K562 (cell line): ENCODE measurements at regions not wholly inside any gene's neighbourhood (a gene's known extent, or its start where the extent isn't known, plus 50 kb on each side); places are given as distances from the start of the nearest gene placed in this dataset.

Experiments
- ATAC-seq: fragments of 200-7000 bp; cut with Tn5 transposase; 3 replicates; pipeline ENCODE4 v1.9.1; 2020; ENCODE audit warnings: moderate library complexity
- BruUV-seq: library from RNA; stranded (reverse); fragments of 400-500 nt; replicated peaks from 2 replicates; lab custom pipeline; 2021; lab: Mats Ljungman, UMichigan
- CTCF ChIA-PET: fragments of 300-600 bp; formaldehyde crosslinking; extraction: SDS; loops from one replicate; lab custom pipeline; 2021; ENCODE audit warnings: low intra/inter-chr PET ratio; lab: Yijun Ruan, JAX
- POLR2A ChIA-PET: fragments of 300-600, 350-650 bp; sonication (Branson Sonifier 250); formaldehyde crosslinking; extraction: SDS; loops from one replicate; lab custom pipeline; 2021; ENCODE audit warnings: antibody characterized with exemption, inconsistent platforms; lab: Yijun Ruan, JAX
- DNase-seq, 4 experiments: peaks; one replicate each; pipeline versions ENCODE4 v3.0.0 to v3.0.0-alpha.2; 2011 to 2018; ENCODE audit warnings: low spot score in 3 of 4, mixed read lengths in 3 of 4; ENCODE audit errors: extremely low read depth in 1 of 4
- FAIRE-seq: peaks from 2 replicates; lab custom pipeline; 2011; peaks lifted over from hg19 to GRCh38; lab: Jason Lieb, UNC
- H2AFZ ChIP-seq: 2 replicates; pipeline ENCODE4 v1.6.0; 2011; ENCODE audit warnings: low read depth, low read length, control low read depth, inconsistent platforms
- H3K27ac ChIP-seq: fragments of 200-600 bp; 3 replicates; pipeline ENCODE4 v1.8.0; 2011; ENCODE audit warnings: low read depth, mild to moderate bottlenecking, control low read depth, inconsistent platforms, low read length, moderate library complexity, mixed read lengths; ENCODE audit errors: extremely low read depth
- H3K27me3 ChIP-seq, 2 experiments: fragments of 300-600 bp in 1 of 2; 2 replicates in 1 of 2; 3 replicates in 1 of 2; pipeline versions ENCODE4 v1.6.0 to v1.8.0; 2011; ENCODE audit warnings: inconsistent platforms in 2 of 2, low read length in 2 of 2, mild to moderate bottlenecking in 1 of 2, mixed read lengths in 1 of 2, moderate library complexity in 1 of 2; ENCODE audit not compliant: control insufficient read depth in 2 of 2, insufficient read depth in 2 of 2
- H3K36me3 ChIP-seq: fragments of 300-600 bp; 3 replicates; pipeline ENCODE4 v1.8.0; 2011; ENCODE audit warnings: mild to moderate bottlenecking, low read length, inconsistent platforms; ENCODE audit not compliant: control insufficient read depth, insufficient read depth
- H3K4me1 ChIP-seq, 2 experiments: fragments of 200-600 bp in 1 of 2; replicated peaks in 1 of 2; 2 replicates in 1 of 2; 3 replicates in 1 of 2; pipeline versions ENCODE4 v1.5.1 to v1.8.0; 2011; ENCODE audit warnings: inconsistent platforms in 2 of 2, low read length in 2 of 2, mild to moderate bottlenecking in 1 of 2, mixed read lengths in 1 of 2, moderate library complexity in 1 of 2; ENCODE audit not compliant: control insufficient read depth in 2 of 2, insufficient read depth in 2 of 2
- H3K4me2 ChIP-seq: 2 replicates; pipeline ENCODE4 v1.6.1; 2011; ENCODE audit warnings: low read length, control low read depth, inconsistent platforms, mixed read lengths; ENCODE audit not compliant: insufficient read depth
- H3K4me3 ChIP-seq: fragments of 200-600 bp; sonication (generic), shearing (Covaris generic); 2 replicates; pipeline ENCODE4 v1.5.1; 2016; ENCODE audit warnings: control low read depth, inconsistent platforms
- H3K79me2 ChIP-seq: fragments of 200-600 bp; 3 replicates; pipeline ENCODE4 v1.8.0; 2011; ENCODE audit warnings: low read length, inconsistent platforms; ENCODE audit not compliant: control insufficient read depth, insufficient read depth
- H3K9ac ChIP-seq, 2 experiments: 2 replicates each; pipeline versions ENCODE4 v1.6.0 to v1.6.1; 2011; ENCODE audit warnings: low read depth in 2 of 2, low read length in 2 of 2, control low read depth in 1 of 2, inconsistent platforms in 1 of 2, mild to moderate bottlenecking in 1 of 2, mixed read lengths in 1 of 2; ENCODE audit not compliant: insufficient read depth in 1 of 2
- H3K9me1 ChIP-seq: one replicate; pipeline ENCODE4 v1.6.0; 2011; ENCODE audit warnings: inconsistent platforms, mild to moderate bottlenecking, low read length, moderate library complexity; ENCODE audit not compliant: control insufficient read depth, insufficient read depth
- H3K9me3 ChIP-seq: replicated peaks from 2 replicates; pipeline ENCODE4 v1.5.1; 2011; ENCODE audit warnings: low read depth, low read length, inconsistent platforms; ENCODE audit not compliant: control insufficient read depth, insufficient read depth
- H4K20me1 ChIP-seq: replicated peaks from 2 replicates; pipeline ENCODE4 v1.6.1; 2011; ENCODE audit warnings: low read length, inconsistent platforms, mixed read lengths; ENCODE audit not compliant: control insufficient read depth, insufficient read depth
- CBFB ChIP-seq: sonication (generic); formaldehyde crosslinking; IDR thresholded peaks from 2 replicates; pipeline ENCODE4 v1.4.0; 2020; ENCODE audit warnings: mild to moderate bottlenecking, missing genetic modification reagents
- ZKSCAN1 ChIP-seq: fragments of 150-350 bp; IDR thresholded peaks from 2 replicates; pipeline ENCODE4 v1.6.1; 2016; ENCODE audit warnings: low read depth, low read length
- ZNF707 ChIP-seq: fragments of 250-450 bp; sonication (Bioruptor Pico); conservative IDR thresholded peaks from 2 replicates; pipeline ENCODE4 v1.8.0; 2022; ENCODE audit warnings: inconsistent platforms, mild to moderate bottlenecking, moderate library complexity
- WGBS: fragments of 100-300 bp; shearing (Covaris generic); methylation state at CpG from one replicate; pipeline ENCODE4 v1.1.6; 2016; ENCODE audit warnings: low coverage, mixed read lengths; ENCODE audit not compliant: insufficient coverage; ENCODE audit errors: missing lambda C conversion rate; 5-methylcytosine and 5-hydroxymethylcytosine counted together
- in situ Hi-C: fragments of 300-500 bp; cut with MboI; formaldehyde crosslinking; loops from 4 replicates; pipeline ENCODE4 v1.15.0; 2018; ENCODE audit warnings: inconsistent platforms, mixed read lengths
- intact Hi-C: fragments of 100-400 bp; cut with micrococcal nuclease; formaldehyde crosslinking; loops from 2 replicates; pipeline ENCODE4 v1.14.2; 2022
- TF ChIP-seq, protein P1 (sequence below): fragments of 250-450 bp; sonication (Bioruptor Pico); IDR thresholded peaks from 2 replicates; pipeline ENCODE4 v1.8.0; 2022; ENCODE audit warnings: moderate library complexity, mild to moderate bottlenecking, inconsistent platforms
- TF ChIP-seq, protein P2 (sequence below): IDR thresholded peaks from 2 replicates; pipeline ENCODE4 v1.6.1; 2011; ENCODE audit warnings: borderline replicate concordance, low read depth, mild to moderate bottlenecking, moderate library complexity, low read length; ENCODE audit not compliant: insufficient read depth, poor library complexity, severe bottlenecking

DNA sequence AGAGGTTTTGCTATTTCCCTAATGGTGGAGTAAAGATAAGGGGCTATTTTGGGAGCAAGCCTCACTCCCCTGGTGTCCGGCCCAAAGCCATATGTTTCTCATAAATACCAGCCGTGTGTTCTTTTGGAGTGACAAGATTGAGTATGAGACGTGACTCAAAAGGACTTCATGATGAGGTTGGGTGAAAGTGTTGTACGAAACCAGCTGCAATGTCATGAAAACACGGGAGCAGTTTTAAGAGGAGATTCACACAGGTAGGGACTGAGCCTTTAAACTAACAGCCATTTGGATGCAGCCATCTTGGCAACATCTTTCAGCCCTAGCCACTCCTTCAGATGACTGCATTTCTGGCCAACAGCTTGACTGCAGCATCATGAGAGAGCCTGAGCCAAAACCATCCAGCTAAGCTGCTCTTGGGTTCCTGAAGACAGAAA, 532.3 kb upstream of the USP24 start:
- Histone ChIP-seq H3K9me3 (no peaks in the 10 kb centered on the region), H3K4me3 (no peak overlapping the region), H3K36me3 (no peaks in the 10 kb centered on the region), H3K79me2 (no peaks in the 10 kb centered on the region), H3K27ac (no peak overlapping the region), H3K4me2 (no peak overlapping the region), H3K9me1 (no peaks in the 10 kb centered on the region), H2AFZ (no peak overlapping the region), H3K4me1 (no peaks in the 10 kb centered on the region), H3K27me3 (no peaks in the 10 kb centered on the region), H3K9ac (no peak overlapping the region), H4K20me1 (no peaks in the 10 kb centered on the region)
- ChIA-PET POLR2A (no interaction called here), CTCF (no interaction called here)
- no peak for DNase-seq
- WGBS = 0% methylated on average over 5 of the region's 5 CpGs
- no TSS peak for BruUV-seq
- no peak for FAIRE-seq
- intact Hi-C loops (no loop called here), in situ Hi-C loops (no loop called here)
- no peak for ATAC-seq
- no peak for TF ChIP-seq ZKSCAN1

DNA sequence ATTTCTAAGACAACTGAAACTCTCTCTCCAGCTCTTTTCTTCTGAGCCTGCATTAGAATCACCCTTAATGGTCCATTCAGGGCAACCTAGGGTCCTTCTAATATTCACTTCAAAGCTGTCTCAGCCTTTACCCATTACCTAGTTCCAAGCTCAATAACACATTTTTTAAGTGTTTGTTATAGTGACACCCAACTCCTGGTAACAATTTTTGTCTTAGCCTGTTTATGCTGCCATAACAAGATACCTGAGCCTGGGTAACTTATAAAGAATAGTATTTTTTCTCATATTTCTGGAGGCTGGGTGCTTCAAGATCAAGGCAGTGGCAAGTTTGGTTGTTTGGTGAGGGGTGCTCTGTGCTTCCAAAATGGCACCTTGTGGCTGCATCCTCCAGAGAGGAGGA, 531.5 kb upstream of the USP24 start:
- CTCF ChIA-PET = no interaction called here
- no peaks in the 10 kb centered on the region for H3K79me2 ChIP-seq
- H3K9me3 ChIP-seq = no peaks in the 10 kb centered on the region
- FAIRE-seq (no peak), ATAC-seq (no peak), DNase-seq (no peak)
- no peak overlapping the region for H2AFZ ChIP-seq
- no peak overlapping the region for H3K4me3 ChIP-seq
- H3K9me1 ChIP-seq = no peaks in the 10 kb centered on the region
- intact Hi-C loops = no loop called here
- POLR2A ChIA-PET = no interaction called here
- no peak overlapping the region for H3K27ac ChIP-seq
- no peaks in the 10 kb centered on the region for H4K20me1 ChIP-seq
- no peaks in the 10 kb centered on the region for H3K4me1 ChIP-seq
- in situ Hi-C loops = no loop called here
- no peaks in the 10 kb centered on the region for H3K36me3 ChIP-seq
- peak; percentile 59; the same call in 1 of the 2 replicates for TF ChIP-seq ZNF707 (CRISPR knock-in tag)
- TF ChIP-seq, protein P1, sequence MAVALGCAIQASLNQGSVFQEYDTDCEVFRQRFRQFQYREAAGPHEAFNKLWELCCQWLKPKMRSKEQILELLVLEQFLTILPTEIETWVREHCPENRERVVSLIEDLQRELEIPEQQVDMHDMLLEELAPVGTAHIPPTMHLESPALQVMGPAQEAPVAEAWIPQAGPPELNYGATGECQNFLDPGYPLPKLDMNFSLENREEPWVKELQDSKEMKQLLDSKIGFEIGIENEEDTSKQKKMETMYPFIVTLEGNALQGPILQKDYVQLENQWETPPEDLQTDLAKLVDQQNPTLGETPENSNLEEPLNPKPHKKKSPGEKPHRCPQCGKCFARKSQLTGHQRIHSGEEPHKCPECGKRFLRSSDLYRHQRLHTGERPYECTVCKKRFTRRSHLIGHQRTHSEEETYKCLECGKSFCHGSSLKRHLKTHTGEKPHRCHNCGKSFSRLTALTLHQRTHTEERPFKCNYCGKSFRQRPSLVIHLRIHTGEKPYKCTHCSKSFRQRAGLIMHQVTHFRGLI (CRISPR knock-in tag) = no peak
- TF ChIP-seq, protein P2, sequence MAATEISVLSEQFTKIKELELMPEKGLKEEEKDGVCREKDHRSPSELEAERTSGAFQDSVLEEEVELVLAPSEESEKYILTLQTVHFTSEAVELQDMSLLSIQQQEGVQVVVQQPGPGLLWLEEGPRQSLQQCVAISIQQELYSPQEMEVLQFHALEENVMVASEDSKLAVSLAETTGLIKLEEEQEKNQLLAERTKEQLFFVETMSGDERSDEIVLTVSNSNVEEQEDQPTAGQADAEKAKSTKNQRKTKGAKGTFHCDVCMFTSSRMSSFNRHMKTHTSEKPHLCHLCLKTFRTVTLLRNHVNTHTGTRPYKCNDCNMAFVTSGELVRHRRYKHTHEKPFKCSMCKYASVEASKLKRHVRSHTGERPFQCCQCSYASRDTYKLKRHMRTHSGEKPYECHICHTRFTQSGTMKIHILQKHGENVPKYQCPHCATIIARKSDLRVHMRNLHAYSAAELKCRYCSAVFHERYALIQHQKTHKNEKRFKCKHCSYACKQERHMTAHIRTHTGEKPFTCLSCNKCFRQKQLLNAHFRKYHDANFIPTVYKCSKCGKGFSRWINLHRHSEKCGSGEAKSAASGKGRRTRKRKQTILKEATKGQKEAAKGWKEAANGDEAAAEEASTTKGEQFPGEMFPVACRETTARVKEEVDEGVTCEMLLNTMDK = no peak
- no peak for TF ChIP-seq CBFB (CRISPR knock-in tag)
- H3K9ac ChIP-seq = no peak overlapping the region
- H3K4me2 ChIP-seq = no peak overlapping the region
- BruUV-seq = no TSS peak
- H3K27me3 ChIP-seq = no peaks in the 10 kb centered on the region
